HCT116 (cell line): ENCODE measurements at regions not wholly inside any gene's neighbourhood (a gene's known extent, or its start where the extent isn't known, plus 50 kb on each side); places are given as distances from the start of the nearest gene placed in this dataset.

Experiments
- CEBPB ChIP-seq: IDR thresholded peaks from 2 replicates; pipeline ENCODE4 v1.6.1; 2012; ENCODE audit warnings: low read depth
- CTCF ChIP-seq, 3 experiments: fragments of 200-600 bp in 1 of 3; sonication (generic) in 1 of 3; IDR thresholded peaks in 2 of 3; conservative IDR thresholded peaks in 1 of 3; 2 replicates each; pipeline ENCODE4 v1.5.1; 2012 to 2017; ENCODE audit warnings: low read depth in 2 of 3, low read length in 2 of 3, antibody characterized with exemption in 1 of 3, borderline replicate concordance in 1 of 3, control low read depth in 1 of 3, mild to moderate bottlenecking in 1 of 3, mixed read lengths in 1 of 3, mixed run types in 1 of 3, moderate library complexity in 1 of 3; ENCODE audit not compliant: insufficient read depth in 1 of 3
- EZH2 ChIP-seq: fragments of 200-600 bp; sonication (generic); IDR thresholded peaks from 2 replicates; pipeline ENCODE4 v1.6.1; 2017; ENCODE audit warnings: antibody characterized with exemption, mixed run types
- JUND ChIP-seq: IDR thresholded peaks from 2 replicates; pipeline ENCODE4 v1.6.1; 2012
- MAX ChIP-seq: IDR thresholded peaks from 2 replicates; pipeline ENCODE4 v1.6.1; 2012
- POLR2A ChIP-seq: IDR thresholded peaks from 2 replicates; pipeline ENCODE4 v1.7.0; 2011; ENCODE audit warnings: borderline replicate concordance; ENCODE audit not compliant: insufficient read depth, insufficient read length; ENCODE audit errors: extremely low read depth
- POLR2AphosphoS5 ChIP-seq: IDR thresholded peaks from 2 replicates; pipeline ENCODE4 v1.6.1; 2011; ENCODE audit warnings: mild to moderate bottlenecking, low read depth, low read length, moderate library complexity
- REST ChIP-seq: IDR thresholded peaks from 2 replicates; pipeline ENCODE4 v1.6.1; 2012; ENCODE audit warnings: low read depth
- SRF ChIP-seq: IDR thresholded peaks from 2 replicates; pipeline ENCODE4 v1.6.1; 2012; ENCODE audit warnings: low read depth
- TCF7L2 ChIP-seq: IDR thresholded peaks from 2 replicates; pipeline ENCODE4 v1.7.0; 2011; ENCODE audit warnings: borderline replicate concordance, inconsistent platforms; ENCODE audit not compliant: insufficient read depth, insufficient read length; ENCODE audit errors: extremely low read depth
- ZFX ChIP-seq: fragments of 450-650 bp; IDR thresholded peaks from 2 replicates; pipeline ENCODE4 v1.6.1; 2017
- ZNF274 ChIP-seq: fragments of 200-500 bp; sonication (Bioruptor generic); IDR thresholded peaks from 2 replicates; pipeline ENCODE4 v1.6.1; 2014; ENCODE audit warnings: mild to moderate bottlenecking, low read depth, low read length, inconsistent platforms

GRCh38 chr11:127268521-127268920 is 268.0 kb upstream of the KIRREL3 start:
- no peak for TF ChIP-seq CTCF (IDR thresholded peaks at IDR 0.05 in 2 of 3, conservative IDR thresholded peaks at IDR 0.05 in 1 of 3; ENCODE audit: borderline replicate concordance in 1 of 3, insufficient read depth in 1 of 3, low read depth in 2 of 3, low read length in 2 of 3)
- TF ChIP-seq POLR2A, result no peak
- TF ChIP-seq SRF, result no peak
- TF ChIP-seq CEBPB, result no peak
- TF ChIP-seq TCF7L2, result no peak
- no peak for TF ChIP-seq MAX
- TF ChIP-seq ZFX, result no peak
- no peak for TF ChIP-seq JUND
- no peak for TF ChIP-seq EZH2
- TF ChIP-seq POLR2AphosphoS5, result no peak
- no peak for TF ChIP-seq ZNF274
- TF ChIP-seq REST, result no peak
